Left lung (tissue), 4 donors: ENCODE measurements at regions not wholly inside any gene's neighbourhood (a gene's known extent, or its start where the extent isn't known, plus 50 kb on each side); places are given as distances from the start of the nearest gene placed in this dataset.

Experiments
- ATAC-seq: fragments of 200-7000 bp; cut with Tn5 transposase; one replicate; pipeline ENCODE4 v1.9.1; 2020; ENCODE audit warnings: moderate library complexity
- DNase-seq, 4 donors: peaks; one replicate each; pipeline ENCODE4 v3.0.0-alpha.2; 2013 to 2020
- H3K27ac ChIP-seq, 2 donors: fragments of 200-600 bp; sonication (generic) in 1 of 2; one replicate each; pipeline versions ENCODE4 v1.5.0 to v1.8.0; 2020 to 2021
- H3K27me3 ChIP-seq, 2 donors: fragments of 200-600 bp; sonication (generic) in 1 of 2; one replicate each; pipeline versions ENCODE4 v1.5.0 to v1.8.0; 2020 to 2021
- H3K36me3 ChIP-seq, 2 donors: fragments of 200-600 bp; sonication (generic) in 1 of 2; one replicate each; pipeline versions ENCODE4 v1.5.0 to v1.8.0; 2020 to 2021
- H3K4me1 ChIP-seq, 2 donors: fragments of 200-600 bp; one replicate each; pipeline ENCODE4 v1.8.0; 2021
- H3K4me3 ChIP-seq, 2 donors: fragments of 200-600 bp; sonication (generic) in 1 of 2; one replicate each; pipeline versions ENCODE4 v1.5.0 to v1.8.0; 2020 to 2021; ENCODE audit warnings: mild to moderate bottlenecking in 1 of 2
- H3K9me3 ChIP-seq, 2 donors: fragments of 200-600 bp; sonication (generic) in 1 of 2; one replicate each; pipeline versions ENCODE4 v1.5.0 to v1.8.0; 2020 to 2021
- CTCF ChIP-seq, 2 donors: fragments of 200-600 bp; sonication (generic) in 1 of 2; IDR thresholded peaks; one replicate each; pipeline versions ENCODE4 v1.5.0 to v1.8.0; 2021; ENCODE audit warnings: antibody characterized with exemption in 2 of 2
- intact Hi-C, 2 donors: fragments of 100-400 bp; cut with DNase I; formaldehyde crosslinking; loops; one replicate each; pipeline versions ENCODE4 v1.11.2 to v1.14.2; 2022
- donor health status: DM: no; HTN: yes; CAD: no.
- donor health status: DM: no; HTN: no; CAD: no.

DNA sequence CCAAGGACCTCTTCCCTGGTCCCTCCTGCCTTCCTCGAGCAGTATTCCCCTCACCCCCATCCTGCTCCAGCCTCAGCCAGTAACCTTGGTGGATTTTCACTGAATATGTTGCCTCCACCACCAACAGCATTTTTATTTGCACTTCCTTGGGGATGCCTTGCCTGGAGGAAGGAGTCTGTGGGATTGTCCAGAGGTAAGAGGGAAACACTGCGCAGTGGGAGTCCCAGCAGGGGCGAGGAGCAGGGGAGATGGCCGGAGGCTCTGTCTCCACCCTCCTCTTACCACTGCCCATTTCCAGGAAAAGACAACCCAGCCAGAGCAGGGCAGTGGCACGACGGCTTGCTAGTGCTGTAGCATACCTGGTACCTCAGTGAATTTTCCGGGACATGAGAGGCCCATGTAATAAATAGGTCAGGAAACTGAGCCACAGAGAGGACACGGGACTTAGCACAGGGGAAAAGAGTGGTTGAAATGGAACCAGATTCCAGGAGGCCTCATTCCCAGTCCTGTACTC, 388.2 kb upstream of the PODXL start:
- no peak for DNase-seq
- ATAC-seq = no peak
- H3K27ac ChIP-seq = no peak overlapping the region
- peaks cover 5 to 48% of the 10 kb centered on the region in 2 donors for H3K27me3 ChIP-seq
- H3K4me1 ChIP-seq = peaks cover 0 to 7% of the 10 kb centered on the region in 2 donors
- no peaks in the 10 kb centered on the region for H3K9me3 ChIP-seq
- TF ChIP-seq CTCF (IDR thresholded peaks at IDR 0.05) = no peak
- no peaks in the 10 kb centered on the region for H3K36me3 ChIP-seq
- no peak overlapping the region for H3K4me3 ChIP-seq
- intact Hi-C loops = no loop called here

- H3K9me3 ChIP-seq = no peaks in the 10 kb centered on the region
- intact Hi-C loops = no loop called here
- no peak for ATAC-seq
- H3K36me3 ChIP-seq = no peaks in the 10 kb centered on the region
- no peak for TF ChIP-seq CTCF (IDR thresholded peaks at IDR 0.05)
- H3K4me3 ChIP-seq = no peak overlapping the region
- peaks cover 0 to 7% of the 10 kb centered on the region in 2 donors for H3K4me1 ChIP-seq
- H3K27ac ChIP-seq = no peak overlapping the region
- H3K27me3 ChIP-seq = peaks cover 5 to 44% of the 10 kb centered on the region in 2 donors
- DNase-seq = no peak
These were observed 387.2 kb upstream of the PODXL start for GRCh38 chr7:131943646-131944045.

DNA sequence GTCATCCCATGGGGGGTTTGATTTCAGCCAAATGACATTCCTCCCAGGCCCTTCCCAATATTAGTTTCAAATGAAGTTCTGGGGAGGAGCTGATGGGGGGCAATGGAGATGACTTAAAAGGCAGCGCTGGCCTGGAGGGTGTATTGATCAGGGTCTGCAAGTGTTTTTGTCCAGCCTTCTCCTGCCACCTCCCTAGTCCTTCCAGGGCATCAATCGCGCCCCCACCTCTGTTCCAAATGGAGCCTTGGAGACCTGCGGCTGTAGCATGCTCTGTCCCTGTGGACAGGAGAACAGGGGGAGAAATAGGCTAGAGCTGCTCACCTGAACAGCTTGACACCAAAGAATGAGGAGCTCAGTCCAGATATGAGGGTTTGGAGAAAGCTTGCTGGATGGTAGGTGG, 386.8 kb upstream of the PODXL start:
- intact Hi-C loops = no loop called here
- Histone ChIP-seq H3K27ac (no peak overlapping the region), H3K27me3 (peaks cover 5 to 44% of the 10 kb centered on the region in 2 donors), H3K36me3 (no peaks in the 10 kb centered on the region), H3K4me3 (no peak overlapping the region), H3K9me3 (no peaks in the 10 kb centered on the region), H3K4me1 (peaks cover 0 to 7% of the 10 kb centered on the region in 2 donors)
- no peak for DNase-seq
- no peak for ATAC-seq
- no peak for TF ChIP-seq CTCF (IDR thresholded peaks at IDR 0.05)

DNA sequence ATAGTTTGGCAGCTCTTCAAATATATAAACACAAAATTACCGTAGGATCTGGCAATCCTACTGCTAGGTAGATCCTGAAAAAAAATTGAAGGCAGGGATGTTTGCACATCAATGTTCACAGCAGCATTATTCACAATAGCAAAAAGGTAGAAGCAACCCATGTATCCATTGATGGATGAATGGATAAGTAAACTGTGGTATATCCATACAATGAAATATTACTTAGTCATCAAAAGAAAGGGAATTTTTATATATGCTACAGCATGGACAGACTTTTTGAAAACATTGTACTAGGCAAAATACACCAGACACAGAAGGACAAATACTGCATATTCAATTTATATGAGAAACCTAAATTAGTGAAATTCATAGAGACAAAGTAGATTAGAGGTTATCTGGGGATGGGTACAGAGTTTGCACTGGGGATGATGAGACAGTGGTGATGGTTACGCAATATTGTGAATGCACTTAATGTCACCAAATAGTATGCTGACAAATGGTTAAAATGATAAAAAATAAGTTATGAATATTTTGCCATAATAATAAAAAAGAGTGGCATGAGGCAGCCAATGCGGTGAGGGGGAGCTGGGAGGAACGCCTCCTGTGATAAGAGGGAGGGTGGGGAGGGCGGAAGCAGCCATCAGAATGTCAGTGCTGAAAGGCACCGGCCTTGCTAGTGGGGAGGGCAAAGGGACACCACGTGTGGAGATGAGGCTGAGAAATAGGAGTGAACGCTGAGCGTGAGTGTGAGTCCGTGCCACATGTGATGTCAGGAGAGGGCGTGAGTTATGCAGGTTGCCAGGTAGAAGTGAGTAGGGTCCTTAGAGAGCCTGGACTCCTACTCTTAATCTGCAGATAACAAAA, 386.1 kb upstream of the PODXL start:
- H3K4me3 ChIP-seq = no peak overlapping the region
- peaks cover 5 to 44% of the 10 kb centered on the region in 2 donors for H3K27me3 ChIP-seq
- no peaks in the 10 kb centered on the region for H3K9me3 ChIP-seq
- peaks cover 0 to 7% of the 10 kb centered on the region in 2 donors for H3K4me1 ChIP-seq
- intact Hi-C loops = no loop called here
- H3K36me3 ChIP-seq = no peaks in the 10 kb centered on the region
- TF ChIP-seq CTCF (IDR thresholded peaks at IDR 0.05) = no peak
- DNase-seq (no peak), ATAC-seq (no peak)
- no peak overlapping the region for H3K27ac ChIP-seq

DNA sequence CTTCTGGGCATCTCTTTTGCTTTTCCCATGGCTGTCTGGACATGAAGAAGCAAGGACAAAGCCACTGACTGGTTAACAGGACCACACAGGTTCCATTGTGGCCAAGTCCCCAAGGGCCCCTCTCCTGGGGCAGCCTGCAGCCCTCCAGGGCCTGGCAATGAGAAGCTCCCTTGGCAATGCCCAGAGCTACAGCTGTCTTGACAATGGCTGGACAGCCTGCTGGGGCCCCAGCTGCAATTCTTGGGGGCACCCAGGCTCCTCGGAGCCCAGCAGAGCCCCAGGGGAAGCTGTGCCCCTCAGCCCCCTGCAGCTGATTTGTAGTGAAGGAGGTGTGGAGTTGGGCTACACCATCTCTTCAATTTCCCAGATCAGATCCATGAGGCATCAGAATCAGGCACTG, 384.9 kb upstream of the PODXL start:
- TF ChIP-seq CTCF (IDR thresholded peaks at IDR 0.05) = no peak
- intact Hi-C loops = no loop called here

More for the DNA sequence above, 384.9 kb upstream of the PODXL start:
- Histone ChIP-seq H3K4me3 (no peak overlapping the region), H3K27ac (no peak overlapping the region), H3K9me3 (no peaks in the 10 kb centered on the region), H3K36me3 (no peaks in the 10 kb centered on the region), H3K4me1 (peaks cover 0 to 7% of the 10 kb centered on the region in 2 donors), H3K27me3 (peaks cover 5 to 41% of the 10 kb centered on the region in 2 donors)
- ATAC-seq = no peak
- DNase-seq = no peak
